GM12872 (cell line): ENCODE measurements at regions not wholly inside any gene's neighbourhood (a gene's known extent, or its start where the extent isn't known, plus 50 kb on each side); places are given as distances from the start of the nearest gene placed in this dataset.

Experiments used
- TF ChIP-seq, protein P1 (sequence below): IDR thresholded peaks from 3 replicates; pipeline ENCODE4 v1.5.1; 2011; ENCODE audit warnings: low read depth, mild to moderate bottlenecking, low read length, moderate library complexity; ENCODE audit not compliant: insufficient read depth

DNA sequence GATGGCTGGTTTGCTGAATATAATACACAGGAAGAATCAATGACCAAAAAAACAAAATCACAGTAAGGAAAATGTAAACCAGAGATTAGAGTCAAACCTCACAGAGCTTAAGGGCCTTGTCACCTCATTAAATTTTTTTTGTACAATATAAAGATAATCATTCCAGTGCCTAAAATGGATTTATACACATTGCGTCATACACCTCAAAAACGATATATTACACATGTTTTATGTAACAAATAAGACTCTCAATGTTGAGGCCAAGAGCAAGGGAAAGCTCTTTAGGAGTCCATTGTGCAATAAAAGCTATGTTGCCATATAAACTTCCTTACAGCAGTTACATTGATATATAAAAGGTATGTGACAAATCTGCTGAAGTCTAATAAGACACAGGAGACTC lies 856.7 kb upstream of the SLITRK1 start:
- TF ChIP-seq, protein P1, sequence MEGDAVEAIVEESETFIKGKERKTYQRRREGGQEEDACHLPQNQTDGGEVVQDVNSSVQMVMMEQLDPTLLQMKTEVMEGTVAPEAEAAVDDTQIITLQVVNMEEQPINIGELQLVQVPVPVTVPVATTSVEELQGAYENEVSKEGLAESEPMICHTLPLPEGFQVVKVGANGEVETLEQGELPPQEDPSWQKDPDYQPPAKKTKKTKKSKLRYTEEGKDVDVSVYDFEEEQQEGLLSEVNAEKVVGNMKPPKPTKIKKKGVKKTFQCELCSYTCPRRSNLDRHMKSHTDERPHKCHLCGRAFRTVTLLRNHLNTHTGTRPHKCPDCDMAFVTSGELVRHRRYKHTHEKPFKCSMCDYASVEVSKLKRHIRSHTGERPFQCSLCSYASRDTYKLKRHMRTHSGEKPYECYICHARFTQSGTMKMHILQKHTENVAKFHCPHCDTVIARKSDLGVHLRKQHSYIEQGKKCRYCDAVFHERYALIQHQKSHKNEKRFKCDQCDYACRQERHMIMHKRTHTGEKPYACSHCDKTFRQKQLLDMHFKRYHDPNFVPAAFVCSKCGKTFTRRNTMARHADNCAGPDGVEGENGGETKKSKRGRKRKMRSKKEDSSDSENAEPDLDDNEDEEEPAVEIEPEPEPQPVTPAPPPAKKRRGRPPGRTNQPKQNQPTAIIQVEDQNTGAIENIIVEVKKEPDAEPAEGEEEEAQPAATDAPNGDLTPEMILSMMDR: no peak

DNA sequence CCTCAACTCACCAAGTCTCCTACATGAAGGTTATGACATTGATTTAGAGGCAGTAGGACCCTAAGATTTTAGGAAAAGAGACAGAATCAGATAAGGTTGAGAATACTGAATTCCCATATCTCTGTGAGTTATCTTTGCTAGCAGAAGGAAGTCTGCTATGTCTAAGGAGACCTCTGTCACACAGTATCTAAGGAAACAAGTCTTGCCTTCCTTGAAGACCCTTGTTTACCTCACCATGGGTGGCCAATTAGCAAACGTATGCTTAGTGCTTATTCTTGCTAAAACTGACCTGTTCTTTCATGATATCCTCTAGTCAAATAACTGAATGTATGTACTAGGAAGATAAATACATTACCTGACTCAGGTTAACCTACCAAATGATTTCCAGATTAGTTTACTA lies 855.4 kb upstream of the SLITRK1 start:
- TF ChIP-seq, protein P1: no peak

DNA sequence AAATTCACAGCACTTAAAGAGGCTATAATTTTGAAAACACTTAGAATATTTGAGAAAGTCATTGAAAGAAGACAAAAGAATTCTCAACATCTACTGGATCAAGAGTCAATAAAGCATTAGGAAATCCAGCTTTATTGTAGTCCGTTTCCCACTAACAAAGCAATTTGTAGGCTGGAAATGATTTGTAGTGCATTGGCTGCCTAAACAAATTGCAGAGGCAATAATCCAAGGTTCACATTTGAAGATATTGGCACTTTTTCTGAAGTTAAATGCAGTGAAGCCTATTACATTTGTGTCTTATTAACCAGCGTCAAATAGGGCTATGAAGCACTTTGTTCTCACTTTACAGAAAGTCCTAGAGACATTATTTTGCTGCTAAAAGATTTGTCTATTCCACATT lies 848.1 kb upstream of the SLITRK1 start:
- TF ChIP-seq, protein P1: no peak

DNA sequence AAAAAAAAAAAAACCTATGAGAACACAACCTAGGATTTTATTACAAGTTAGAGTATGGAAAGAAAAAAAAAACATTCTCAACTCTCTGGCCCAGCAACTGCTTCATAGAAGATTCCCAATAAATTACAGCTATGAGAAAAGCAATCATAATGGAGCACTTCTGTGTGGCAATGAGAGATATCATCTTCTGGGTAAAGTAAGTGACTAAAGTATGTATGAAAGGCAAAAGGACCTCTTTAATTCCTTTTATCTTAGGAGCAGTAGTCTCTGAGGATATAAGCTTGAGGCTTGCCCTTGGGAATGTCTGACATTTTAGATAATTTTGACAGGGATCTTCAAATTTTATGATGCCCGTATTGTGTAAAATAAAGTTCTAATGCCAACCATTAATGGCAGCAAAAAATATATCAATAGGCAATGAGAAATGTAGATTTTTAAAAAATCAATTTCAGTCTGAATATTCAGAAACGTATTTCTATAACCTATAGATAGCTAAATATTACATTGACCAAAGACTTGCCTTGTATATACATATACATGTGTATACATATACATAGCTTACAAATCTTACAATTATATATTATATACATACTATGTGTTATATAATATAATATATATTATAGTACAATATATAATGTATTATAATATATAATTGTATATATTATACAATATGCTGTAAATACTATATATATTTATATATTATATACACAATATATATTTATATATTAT lies 823.9 kb upstream of the SLITRK1 start:
- TF ChIP-seq, protein P1: no peak

DNA sequence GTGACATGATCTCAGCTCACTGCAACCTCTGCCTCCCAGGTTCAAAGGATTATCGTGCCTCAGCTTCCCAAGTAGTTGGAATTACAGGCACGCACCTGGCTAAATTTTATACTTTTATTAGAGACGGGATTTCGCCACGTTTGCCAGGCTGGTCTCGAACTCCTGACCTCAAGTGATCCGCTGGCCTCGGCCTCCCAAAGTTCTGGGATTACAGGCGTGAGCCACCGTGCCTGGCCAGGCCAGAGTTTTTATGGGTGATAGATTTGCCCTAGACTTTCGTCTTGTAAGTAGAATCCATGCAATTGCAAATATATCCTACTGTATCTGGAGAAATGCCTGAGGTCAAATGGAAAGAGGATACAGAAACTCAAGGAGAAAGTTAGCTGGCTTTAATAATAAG lies 819.9 kb upstream of the SLITRK1 start:
- TF ChIP-seq, protein P1: no peak

DNA sequence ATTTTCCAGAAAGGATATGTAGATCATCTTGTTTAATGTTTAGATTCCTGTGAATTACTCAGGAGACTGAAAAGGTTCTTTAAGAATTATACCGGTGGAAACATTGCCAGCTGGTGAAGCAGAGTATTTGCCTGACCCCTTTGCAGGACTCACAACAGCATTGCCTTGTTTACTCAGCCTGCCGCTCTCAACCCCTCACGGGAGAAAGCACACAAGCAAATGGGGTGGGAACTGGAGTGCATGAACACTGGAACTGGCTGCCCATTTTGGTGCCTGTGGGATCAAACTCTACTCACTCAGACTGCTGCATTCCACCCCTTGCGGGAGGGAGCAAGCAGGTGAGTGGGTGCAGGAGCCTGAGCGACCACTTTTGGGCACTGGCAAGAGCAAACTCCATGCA lies 804.7 kb upstream of the SLITRK1 start:
- TF ChIP-seq, protein P1: no peak

DNA sequence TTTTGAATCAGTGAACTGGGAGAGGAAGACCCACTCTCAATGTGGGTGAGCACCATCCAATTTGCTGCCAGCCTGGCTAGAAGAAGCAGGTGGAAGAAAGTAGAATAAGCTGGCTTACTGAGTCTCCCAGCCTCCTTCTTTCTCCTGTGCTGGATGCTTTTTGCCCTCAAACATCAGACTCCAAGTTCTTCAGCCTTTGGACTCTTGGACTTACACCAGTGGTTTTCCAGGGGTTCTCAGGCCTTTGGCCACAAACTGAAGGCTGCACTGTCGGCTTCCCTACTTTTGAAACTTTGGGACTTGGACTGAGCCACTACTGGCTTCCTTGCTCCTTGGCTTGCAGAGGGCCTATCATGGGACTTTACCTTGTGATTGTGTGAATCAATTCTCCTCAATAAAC lies 804.2 kb upstream of the SLITRK1 start:
- TF ChIP-seq, protein P1: no peak

DNA sequence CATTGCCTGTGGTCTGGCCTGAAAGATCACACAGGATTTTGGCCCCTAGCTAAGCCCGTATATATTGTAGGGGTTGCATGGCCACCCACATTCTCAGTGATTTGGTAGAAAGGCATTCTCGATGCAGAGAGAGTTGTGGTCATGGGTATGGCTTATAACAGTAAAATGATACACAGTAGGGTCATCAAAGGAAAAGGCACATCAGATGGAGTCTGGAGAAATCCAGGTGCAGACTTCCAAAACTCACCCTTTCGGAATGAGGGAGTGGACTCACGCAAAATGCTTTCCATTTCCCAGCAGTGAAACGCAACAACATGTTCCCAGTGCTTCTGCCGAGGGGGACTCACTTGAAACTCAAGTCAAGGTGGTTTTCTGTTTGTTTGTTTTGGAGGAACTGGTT lies 802.5 kb upstream of the SLITRK1 start:
- TF ChIP-seq, protein P1: no peak
